A673 (cell line): ENCODE measurements at regions not wholly inside any gene's neighbourhood (a gene's known extent, or its start where the extent isn't known, plus 50 kb on each side); places are given as distances from the start of the nearest gene placed in this dataset.

Source experiments
- BruUV-seq: library from RNA; stranded (reverse); fragments of 400-500 nt; replicated peaks from 2 replicates; lab custom pipeline; 2021; lab: Mats Ljungman, UMichigan
- CTCF ChIA-PET: fragments of 300-600 bp; sonication (Branson Sonifier 250); formaldehyde crosslinking; loops from one replicate; lab custom pipeline; 2022; ENCODE audit warnings: antibody characterized with exemption; lab: Charles Lee
- POLR2A ChIA-PET: fragments of 300-600 bp; sonication (Branson Sonifier 250); formaldehyde crosslinking; loops from one replicate; lab custom pipeline; 2022; ENCODE audit warnings: antibody characterized with exemption; ENCODE audit not compliant: low non-redundant PET; lab: Charles Lee
- DNase-seq: peaks from one replicate; pipeline ENCODE4 v3.0.0-alpha.2; 2015; ENCODE audit warnings: low spot score
- H3K27ac ChIP-seq: fragments of 200-600 bp; sonication (generic); 2 replicates; pipeline ENCODE4 v1.5.1; 2016; ENCODE audit warnings: mixed run types, low read depth, mild to moderate bottlenecking, mixed read lengths, antibody characterized with exemption, low read length; ENCODE audit not compliant: poor library complexity, severe bottlenecking
- H3K27me3 ChIP-seq: fragments of 200-600 bp; sonication (generic); replicated peaks from 2 replicates; pipeline ENCODE4 v1.6.1; 2017; ENCODE audit warnings: mixed run types, low read depth, mild to moderate bottlenecking, mixed read lengths, antibody characterized with exemption, low read length; ENCODE audit not compliant: insufficient read depth, poor library complexity
- H3K36me3 ChIP-seq: fragments of 200-600 bp; sonication (generic); 2 replicates; pipeline ENCODE4 v1.6.1; 2016; ENCODE audit warnings: mixed run types, mild to moderate bottlenecking, mixed read lengths, antibody characterized with exemption, low read length; ENCODE audit not compliant: insufficient read depth, poor library complexity, severe bottlenecking
- H3K4me1 ChIP-seq: fragments of 200-600 bp; sonication (generic); 2 replicates; pipeline ENCODE4 v1.6.1; 2017; ENCODE audit warnings: mixed run types, mild to moderate bottlenecking, mixed read lengths, antibody characterized with exemption, low read length; ENCODE audit not compliant: insufficient read depth, poor library complexity, severe bottlenecking
- H3K4me3 ChIP-seq: fragments of 200-600 bp; sonication (generic); 2 replicates; pipeline ENCODE4 v1.5.1; 2016; ENCODE audit warnings: low read depth, mixed run types, mild to moderate bottlenecking, mixed read lengths, low read length; ENCODE audit not compliant: poor library complexity, severe bottlenecking
- H3K9me3 ChIP-seq: fragments of 200-600 bp; sonication (generic); 2 replicates; pipeline ENCODE4 v1.6.1; 2016; ENCODE audit warnings: mixed run types, low read depth, mild to moderate bottlenecking, mixed read lengths, antibody characterized with exemption, low read length; ENCODE audit not compliant: poor library complexity, severe bottlenecking
- EZH2 ChIP-seq: fragments of 200-600 bp; sonication (generic); IDR thresholded peaks from 2 replicates; pipeline ENCODE4 v1.6.1; 2017; ENCODE audit warnings: borderline replicate concordance, low read depth, mild to moderate bottlenecking, mixed read lengths, antibody characterized with exemption, low read length; ENCODE audit not compliant: poor library complexity, severe bottlenecking
- intact Hi-C: fragments of 100-400 bp; cut with micrococcal nuclease; formaldehyde crosslinking; loops from one replicate; pipeline ENCODE4 v1.10.0; 2022; ENCODE audit not compliant: unreplicated experiment
- TF ChIP-seq, protein P1 (sequence below): fragments of 300-800, 200-600 bp; sonication (generic); conservative IDR thresholded peaks from 2 replicates; pipeline ENCODE4 v1.5.1; 2017; ENCODE audit warnings: low read depth, mild to moderate bottlenecking, antibody characterized with exemption, low read length, moderate library complexity, mixed read lengths

DNA sequence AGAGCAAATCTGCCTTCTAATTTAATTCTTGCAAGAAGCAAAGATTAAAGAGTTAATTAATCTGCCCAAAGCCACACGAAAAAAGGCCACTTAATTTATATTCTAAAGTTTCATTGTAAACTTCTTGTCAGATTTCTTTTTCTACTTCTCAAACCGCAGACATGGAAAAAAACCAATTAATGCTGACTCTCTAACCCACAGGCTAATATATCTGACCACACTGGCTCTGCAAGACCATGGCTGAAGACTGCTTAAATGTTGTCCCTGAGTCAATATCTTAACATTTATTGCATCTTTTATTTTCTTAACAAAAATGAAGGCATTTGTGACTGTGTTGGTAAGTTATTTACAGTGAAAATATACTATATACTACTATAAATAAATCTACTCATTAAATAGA is 234.0 kb upstream of the SP8 start:
- Histone ChIP-seq H3K36me3 (no peaks in the 10 kb centered on the region), H3K27ac (no peak overlapping the region), H3K9me3 (no peaks in the 10 kb centered on the region), H3K4me1 (no peaks in the 10 kb centered on the region), H3K27me3 (peaks cover 12% of the 10 kb centered on the region), H3K4me3 (no peak overlapping the region)
- ChIA-PET POLR2A (no interaction called here), CTCF (no interaction called here)
- BruUV-seq: no TSS peak
- no peak for DNase-seq
- intact Hi-C loops: no loop called here
- TF ChIP-seq EZH2: no peak
- TF ChIP-seq, protein P1, sequence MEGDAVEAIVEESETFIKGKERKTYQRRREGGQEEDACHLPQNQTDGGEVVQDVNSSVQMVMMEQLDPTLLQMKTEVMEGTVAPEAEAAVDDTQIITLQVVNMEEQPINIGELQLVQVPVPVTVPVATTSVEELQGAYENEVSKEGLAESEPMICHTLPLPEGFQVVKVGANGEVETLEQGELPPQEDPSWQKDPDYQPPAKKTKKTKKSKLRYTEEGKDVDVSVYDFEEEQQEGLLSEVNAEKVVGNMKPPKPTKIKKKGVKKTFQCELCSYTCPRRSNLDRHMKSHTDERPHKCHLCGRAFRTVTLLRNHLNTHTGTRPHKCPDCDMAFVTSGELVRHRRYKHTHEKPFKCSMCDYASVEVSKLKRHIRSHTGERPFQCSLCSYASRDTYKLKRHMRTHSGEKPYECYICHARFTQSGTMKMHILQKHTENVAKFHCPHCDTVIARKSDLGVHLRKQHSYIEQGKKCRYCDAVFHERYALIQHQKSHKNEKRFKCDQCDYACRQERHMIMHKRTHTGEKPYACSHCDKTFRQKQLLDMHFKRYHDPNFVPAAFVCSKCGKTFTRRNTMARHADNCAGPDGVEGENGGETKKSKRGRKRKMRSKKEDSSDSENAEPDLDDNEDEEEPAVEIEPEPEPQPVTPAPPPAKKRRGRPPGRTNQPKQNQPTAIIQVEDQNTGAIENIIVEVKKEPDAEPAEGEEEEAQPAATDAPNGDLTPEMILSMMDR: no peak

DNA sequence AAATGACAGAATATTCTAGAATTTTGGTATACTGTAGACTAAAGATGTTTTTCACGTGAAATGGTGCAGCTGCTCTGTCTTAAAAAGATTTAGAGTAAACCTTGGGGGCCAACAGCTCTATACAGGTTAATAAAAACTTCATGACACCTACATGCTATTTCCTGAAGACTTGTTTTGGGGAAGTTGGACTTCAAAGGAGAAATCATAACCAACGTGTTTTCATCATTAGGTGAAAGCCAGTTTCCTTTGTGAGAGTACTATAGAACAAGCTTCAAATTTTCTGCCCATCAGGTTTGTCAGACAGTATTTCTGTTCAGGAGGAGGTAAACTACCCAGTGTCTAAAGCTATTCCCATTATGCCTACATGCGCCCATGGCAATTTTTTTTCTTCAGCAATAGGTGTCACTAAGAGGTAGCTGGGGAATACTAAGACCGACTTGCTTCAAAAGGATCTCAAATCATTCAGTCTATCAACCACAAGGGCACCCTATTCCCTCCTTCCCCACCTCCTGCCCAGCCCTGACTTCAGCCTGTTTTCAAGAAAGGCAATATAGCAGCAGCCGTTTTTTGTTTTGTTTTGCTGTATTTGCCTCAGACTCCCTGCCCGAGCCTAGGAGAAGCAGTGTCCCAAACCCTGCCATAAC is 237.3 kb upstream of the SP8 start:
- Histone ChIP-seq H3K27ac (no peak overlapping the region), H3K4me1 (no peaks in the 10 kb centered on the region), H3K9me3 (no peaks in the 10 kb centered on the region), H3K27me3 (peaks cover 44% of the 10 kb centered on the region), H3K4me3 (no peak overlapping the region), H3K36me3 (no peaks in the 10 kb centered on the region)
- intact Hi-C loops: no loop called here
- TF ChIP-seq, protein P1: no peak
- no peak for TF ChIP-seq EZH2
- DNase-seq: no peak
- ChIA-PET CTCF (no interaction called here), POLR2A (no interaction called here)
- BruUV-seq: no TSS peak

DNA sequence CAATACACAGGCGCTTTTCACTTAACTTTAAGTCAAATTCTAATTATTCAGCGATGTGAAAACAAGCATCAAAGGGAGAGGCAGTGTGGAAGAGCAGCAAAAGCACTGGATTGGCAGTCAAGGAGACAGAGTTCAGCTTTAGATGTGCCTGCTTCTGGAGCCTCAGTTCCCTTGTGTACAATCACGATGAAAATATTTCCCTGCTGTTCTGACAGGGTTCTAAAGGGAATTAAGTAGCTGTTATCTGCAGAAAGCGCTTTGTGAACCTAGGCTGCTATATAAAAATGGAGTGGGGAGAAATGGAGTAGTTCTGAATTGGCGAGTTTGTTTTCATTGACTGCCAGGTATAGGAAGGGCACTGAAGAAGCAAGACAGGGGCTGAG is 237.8 kb upstream of the SP8 start:
- BruUV-seq: no TSS peak
- Histone ChIP-seq H3K27ac (no peak overlapping the region), H3K4me1 (no peaks in the 10 kb centered on the region), H3K36me3 (no peaks in the 10 kb centered on the region), H3K9me3 (no peaks in the 10 kb centered on the region), H3K27me3 (peaks cover 49% of the 10 kb centered on the region), H3K4me3 (no peak overlapping the region)
- TF ChIP-seq EZH2: no peak
- TF ChIP-seq, protein P1: no peak
- intact Hi-C loops: no loop called here
- DNase-seq: no peak
- ChIA-PET CTCF (no interaction called here), POLR2A (no interaction called here)
